ENCODE measurements at regions not wholly inside any gene's neighbourhood (a gene's known extent, or its start where the extent isn't known, plus 50 kb on each side); places are given as distances from the start of the nearest gene placed in this dataset.

DNA sequence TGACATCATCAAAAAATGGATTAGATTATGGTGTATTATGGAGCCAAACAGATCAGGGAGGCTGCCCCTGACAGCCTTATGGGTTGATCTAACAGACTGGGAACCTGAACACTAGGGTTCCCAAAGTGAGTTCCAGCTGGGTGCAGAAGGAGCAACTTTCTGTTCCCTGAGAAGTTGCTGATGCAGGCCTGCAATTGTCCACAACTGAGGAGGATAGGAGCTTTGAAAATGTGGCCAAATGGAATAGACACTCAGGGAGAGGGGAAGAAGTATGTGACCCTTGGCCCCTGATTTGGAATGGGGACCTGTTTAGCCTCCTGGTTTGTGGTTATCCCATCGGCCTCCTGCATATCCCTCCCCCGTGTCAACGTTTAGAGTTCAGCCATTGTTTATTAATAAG lies 262.2 kb upstream of the SKOR2 start:
- no peak for DNase-seq (ENCODE audit: low spot score)
- BruUV-seq (replicated peaks) = no TSS peak
- H3K4me2 ChIP-seq (ENCODE audit: low read length) = no peak overlapping the region
- H3K4me1 ChIP-seq (ENCODE audit: insufficient read depth, low read length, poor library complexity, severe bottlenecking) = no peaks in the 10 kb centered on the region
- no peak for TF ChIP-seq EZH2phosphoT487 (IDR thresholded peaks at IDR 0.05; ENCODE audit: borderline replicate concordance, low read depth, low read length)
- no peak for TF ChIP-seq CTCF (conservative IDR thresholded peaks at IDR 0.05; ENCODE audit: low read length)
- ChIA-PET CTCF (ENCODE audit: unreplicated experiment) (no interaction called here), POLR2A (no interaction called here)
- no peak overlapping the region for H3K4me3 ChIP-seq (ENCODE audit: low read depth, low read length, poor library complexity, severe bottlenecking)
- H3K9me3 ChIP-seq (ENCODE audit: low read length) = no peaks in the 10 kb centered on the region
- H4K20me1 ChIP-seq (ENCODE audit: insufficient read depth, low read length) = no peaks in the 10 kb centered on the region
- H3K79me2 ChIP-seq (ENCODE audit: insufficient read depth, low read depth, low read length) = no peaks in the 10 kb centered on the region
- H2AFZ ChIP-seq (ENCODE audit: low read length) = no peak overlapping the region
- no peak overlapping the region for H3K27ac ChIP-seq (ENCODE audit: low read depth, low read length, poor library complexity, severe bottlenecking)
- intact Hi-C loops (cut with micrococcal nuclease; ENCODE audit: unreplicated experiment) = no loop called here
- H3K36me3 ChIP-seq (ENCODE audit: insufficient read depth, low read length) = no peaks in the 10 kb centered on the region
- H3K9me2 ChIP-seq (ENCODE audit: insufficient read depth, low read length) = no peaks in the 10 kb centered on the region

- TF ChIP-seq CTCF (conservative IDR thresholded peaks at IDR 0.05; ENCODE audit: low read length) (no peak), EZH2phosphoT487 (IDR thresholded peaks at IDR 0.05; ENCODE audit: borderline replicate concordance, low read depth, low read length) (no peak)
Observed at GRCh38 chr18:47512726-47513435, 261.4 kb upstream of the SKOR2 start.

GRCh38 chr18:47512056-47512455 lies 260.6 kb upstream of the SKOR2 start:
- TF ChIP-seq EZH2phosphoT487 (IDR thresholded peaks at IDR 0.05; ENCODE audit: borderline replicate concordance, low read depth, low read length) = no peak
- TF ChIP-seq CTCF (conservative IDR thresholded peaks at IDR 0.05; ENCODE audit: low read length) = no peak
- no peaks in the 10 kb centered on the region for H3K36me3 ChIP-seq (ENCODE audit: insufficient read depth, low read length)
- H3K4me3 ChIP-seq (ENCODE audit: low read depth, low read length, poor library complexity, severe bottlenecking) = no peak overlapping the region
- H3K4me2 ChIP-seq (ENCODE audit: low read length) = no peak overlapping the region
- no peaks in the 10 kb centered on the region for H3K9me3 ChIP-seq (ENCODE audit: low read length)
- BruUV-seq (replicated peaks) = no TSS peak
- POLR2A ChIA-PET = no interaction called here
- no peak for DNase-seq (ENCODE audit: low spot score)
- H3K79me2 ChIP-seq (ENCODE audit: insufficient read depth, low read depth, low read length) = no peaks in the 10 kb centered on the region
- no peak overlapping the region for H3K27ac ChIP-seq (ENCODE audit: low read depth, low read length, poor library complexity, severe bottlenecking)
- no peaks in the 10 kb centered on the region for H3K9me2 ChIP-seq (ENCODE audit: insufficient read depth, low read length)
- H2AFZ ChIP-seq (ENCODE audit: low read length) = no peak overlapping the region
- CTCF ChIA-PET (ENCODE audit: unreplicated experiment) = no interaction called here
- intact Hi-C loops (cut with micrococcal nuclease; ENCODE audit: unreplicated experiment) = no loop called here
- no peaks in the 10 kb centered on the region for H3K4me1 ChIP-seq (ENCODE audit: insufficient read depth, low read length, poor library complexity, severe bottlenecking)
- no peaks in the 10 kb centered on the region for H4K20me1 ChIP-seq (ENCODE audit: insufficient read depth, low read length)

More at GRCh38 chr18:47512726-47513435, 261.4 kb upstream of the SKOR2 start:
- Histone ChIP-seq H4K20me1 (ENCODE audit: insufficient read depth, low read length) (no peaks in the 10 kb centered on the region), H3K9me3 (ENCODE audit: low read length) (no peaks in the 10 kb centered on the region), H2AFZ (ENCODE audit: low read length) (no peak overlapping the region), H3K4me2 (ENCODE audit: low read length) (no peak overlapping the region), H3K9me2 (ENCODE audit: insufficient read depth, low read length) (no peaks in the 10 kb centered on the region), H3K4me3 (ENCODE audit: low read depth, low read length, poor library complexity, severe bottlenecking) (no peak overlapping the region), H3K36me3 (ENCODE audit: insufficient read depth, low read length) (no peaks in the 10 kb centered on the region), H3K27ac (ENCODE audit: low read depth, low read length, poor library complexity, severe bottlenecking) (no peak overlapping the region), H3K79me2 (ENCODE audit: insufficient read depth, low read depth, low read length) (no peaks in the 10 kb centered on the region), H3K4me1 (ENCODE audit: insufficient read depth, low read length, poor library complexity, severe bottlenecking) (no peaks in the 10 kb centered on the region)
- POLR2A ChIA-PET = no interaction called here
- DNase-seq (ENCODE audit: low spot score) = no peak
- CTCF ChIA-PET (ENCODE audit: unreplicated experiment) = no interaction called here
- intact Hi-C loops (cut with micrococcal nuclease; ENCODE audit: unreplicated experiment) = no loop called here
- no TSS peak for BruUV-seq (replicated peaks)
